GM12878 (cell line): ENCODE measurements at regions not wholly inside any gene's neighbourhood (a gene's known extent, or its start where the extent isn't known, plus 50 kb on each side); places are given as distances from the start of the nearest gene placed in this dataset.

Source experiments
- ATAC-seq: fragments of 200-7000 bp; cut with Tn5 transposase; 3 replicates; pipeline ENCODE4 v1.9.1; 2020; ENCODE audit warnings: mild to moderate bottlenecking, moderate library complexity
- BruUV-seq: library from RNA; stranded (reverse); fragments of 400-500 nt; replicated peaks from 2 replicates; lab custom pipeline; 2021; lab: Mats Ljungman, UMichigan
- CTCF ChIA-PET: fragments of 300-600 bp; sonication (Branson Sonifier 250); formaldehyde crosslinking; extraction: SDS; loops from one replicate; lab custom pipeline; 2021; ENCODE audit warnings: inconsistent platforms; lab: Yijun Ruan, JAX
- POLR2A ChIA-PET: fragments of 350-600 bp; formaldehyde crosslinking; extraction: SDS; loops from one replicate; lab custom pipeline; 2021; ENCODE audit warnings: inconsistent platforms; lab: Charles Lee
- RAD21 ChIA-PET: fragments of 300-600 bp; sonication (Branson Sonifier 250); formaldehyde crosslinking; loops from one replicate; lab custom pipeline; 2023; ENCODE audit warnings: antibody characterized with exemption; ENCODE audit not compliant: unreplicated experiment; lab: Charles Lee
- SMC1A ChIA-PET: fragments of 300-600 bp; sonication (Branson Sonifier 250); formaldehyde crosslinking; loops from one replicate; lab custom pipeline; 2023; ENCODE audit not compliant: unreplicated experiment, uncharacterized antibody; lab: Charles Lee
- DNase-seq: peaks from one replicate; pipeline ENCODE4 v3.0.0-alpha.2; 2011; ENCODE audit warnings: low read depth, low spot score
- FAIRE-seq: peaks from 3 replicates; lab custom pipeline; 2011; peaks lifted over from hg19 to GRCh38; lab: Jason Lieb, UNC
- H2AFZ ChIP-seq: 2 replicates; pipeline ENCODE4 v1.6.0; 2011; ENCODE audit warnings: low read depth, low read length, control low read depth; ENCODE audit not compliant: control insufficient read depth
- H3K27ac ChIP-seq: 2 replicates; pipeline ENCODE4 v1.5.1; 2011; ENCODE audit warnings: control low read depth; ENCODE audit not compliant: control insufficient read depth, insufficient read depth
- H3K27me3 ChIP-seq, 2 experiments: replicated peaks in 1 of 2; 2 replicates each; pipeline versions ENCODE4 v1.6.0 to v1.6.1; 2011; ENCODE audit warnings: low read length in 1 of 2; ENCODE audit not compliant: control insufficient read depth in 2 of 2, insufficient read depth in 2 of 2
- H3K36me3 ChIP-seq, 2 experiments: 2 replicates each; pipeline ENCODE4 v1.5.1; 2011; ENCODE audit warnings: low read length in 1 of 2; ENCODE audit not compliant: control insufficient read depth in 2 of 2, insufficient read depth in 2 of 2
- H3K4me1 ChIP-seq: 2 replicates; pipeline ENCODE4 v1.6.1; 2011; ENCODE audit warnings: mild to moderate bottlenecking, low read length, moderate library complexity, mixed read lengths; ENCODE audit not compliant: control insufficient read depth, insufficient read depth
- H3K4me2 ChIP-seq: 2 replicates; pipeline ENCODE4 v1.6.0; 2011; ENCODE audit warnings: control low read depth; ENCODE audit not compliant: control insufficient read depth, insufficient read depth
- H3K4me3 ChIP-seq: fragments of 200-600 bp; sonication (generic); 2 replicates; pipeline ENCODE4 v1.5.1; 2016
- H3K79me2 ChIP-seq: 2 replicates; pipeline ENCODE4 v1.6.0; 2011; ENCODE audit warnings: low read length; ENCODE audit not compliant: control insufficient read depth, insufficient read depth
- H3K9ac ChIP-seq: 2 replicates; pipeline ENCODE4 v1.8.0; 2011; ENCODE audit warnings: low read length, control low read depth, mixed read lengths; ENCODE audit not compliant: control insufficient read depth, insufficient read depth
- H3K9me3 ChIP-seq: replicated peaks from 3 replicates; pipeline ENCODE4 v1.5.1; 2011; ENCODE audit warnings: mild to moderate bottlenecking, low read length; ENCODE audit not compliant: control insufficient read depth, insufficient read depth
- H4K20me1 ChIP-seq: 2 replicates; pipeline ENCODE4 v1.6.0; 2011; ENCODE audit not compliant: control insufficient read depth, insufficient read depth
- JUNB ChIP-seq: IDR thresholded peaks from 2 replicates; pipeline ENCODE4 v1.6.1; 2016; ENCODE audit warnings: antibody characterized with exemption, mild to moderate bottlenecking
- SKIL ChIP-seq: fragments of 450-650 bp; IDR thresholded peaks from 2 replicates; pipeline ENCODE4 v1.6.1; 2017; ENCODE audit warnings: mild to moderate bottlenecking, low read depth, inconsistent platforms; ENCODE audit not compliant: poor library complexity, severe bottlenecking
- SUPT20H ChIP-seq: IDR thresholded peaks from 2 replicates; pipeline ENCODE4 v1.6.1; 2011; ENCODE audit warnings: low read depth, mild to moderate bottlenecking, low read length, moderate library complexity, borderline replicate concordance; ENCODE audit not compliant: control insufficient read depth
- ZBTB33 ChIP-seq: fragments of 450-650 bp; IDR thresholded peaks from 2 replicates; pipeline ENCODE4 v1.6.1; 2017; ENCODE audit warnings: mild to moderate bottlenecking
- WGBS: methylation state at CpG from one replicate; pipeline ENCODE4 v1.1.6; 2016; ENCODE audit warnings: low lambda C conversion rate; ENCODE audit not compliant: insufficient replicate concordance, insufficient coverage; ENCODE audit errors: missing lambda C conversion rate; 5-methylcytosine and 5-hydroxymethylcytosine counted together
- in situ Hi-C: fragments of 300-500 bp; cut with MboI; formaldehyde crosslinking; loops from 9 replicates; pipeline ENCODE4 v1.14.3; 2018; ENCODE audit warnings: mixed read lengths
- intact Hi-C: fragments of 100-400 bp; cut with micrococcal nuclease; formaldehyde crosslinking; loops from one replicate; pipeline ENCODE4 v1.14.2; 2022; ENCODE audit not compliant: unreplicated experiment

- H3K36me3 ChIP-seq, result no peaks in the 10 kb centered on the region
Observed at GRCh38 chr3:111307676-111308075, 234.3 kb upstream of the CD96 start.

More at GRCh38 chr3:111307676-111308075, 234.3 kb upstream of the CD96 start:
- Histone ChIP-seq H3K4me1 (no peaks in the 10 kb centered on the region), H3K9ac (no peak overlapping the region), H3K4me2 (no peak overlapping the region), H3K27me3 (no peaks in the 10 kb centered on the region), H4K20me1 (no peaks in the 10 kb centered on the region), H3K27ac (no peak overlapping the region), H3K79me2 (no peaks in the 10 kb centered on the region), H2AFZ (no peak overlapping the region), H3K4me3 (no peak overlapping the region), H3K9me3 (no peaks in the 10 kb centered on the region)
- in situ Hi-C loops (no loop called here), intact Hi-C loops (no loop called here)
- POLR2A ChIA-PET, result no interaction called here
- DNase-seq (no peak), FAIRE-seq (no peak), ATAC-seq (no peak)
- CTCF ChIA-PET, result no interaction called here
- WGBS, result 40% methylated on average over 1 of the region's 1 CpG
- TF ChIP-seq JUNB, result no peak
- no peak for TF ChIP-seq SKIL
- no peak for TF ChIP-seq SUPT20H
- TF ChIP-seq ZBTB33, result no peak
- RAD21 ChIA-PET, result no interaction called here
- BruUV-seq, result no TSS peak
- SMC1A ChIA-PET, result interaction anchor here (1.0 kb wide), 1 partner anchor 993 kb away, joined by 3 read pairs; no protein-coding TSS in a partner anchor
